NOMO-1 treated with DMSO at 0.1 percent for 48 hours (cell line): ENCODE measurements at regions not wholly inside any gene's neighbourhood (a gene's known extent, or its start where the extent isn't known, plus 50 kb on each side); places are given as distances from the start of the nearest gene placed in this dataset.
"Not testable (repeated sequence)": the region's sequence is repeated elsewhere in the genome, so short reads cannot be mapped to it uniquely, and the experiment has no call there.

ENCODE experiments used
- DNase-seq: peaks from one replicate; lab custom pipeline; 2025; ENCODE audit not compliant: unreplicated experiment; lab: John Stamatoyannopoulos, UW

DNA sequence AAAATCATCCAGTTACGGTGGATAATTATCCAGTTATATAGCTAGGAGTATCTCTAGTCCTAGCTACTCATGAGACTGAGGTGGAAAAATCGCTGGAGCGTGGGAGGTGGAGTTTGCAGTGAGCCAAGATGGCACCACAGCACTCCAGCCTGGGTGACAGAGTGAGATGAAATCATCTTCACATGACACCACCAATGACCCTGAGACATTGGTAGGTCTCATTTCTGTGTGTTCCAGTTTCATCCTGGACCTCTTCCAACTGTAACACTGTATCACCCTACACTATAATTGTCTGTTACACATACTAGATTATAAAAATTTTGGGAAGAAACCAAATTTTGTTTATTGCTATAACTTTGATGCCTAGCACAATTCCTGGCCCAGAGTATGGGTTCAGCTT lies 446.8 kb downstream of the TMEM135 start:
- DNase-seq = no peak

DNA sequence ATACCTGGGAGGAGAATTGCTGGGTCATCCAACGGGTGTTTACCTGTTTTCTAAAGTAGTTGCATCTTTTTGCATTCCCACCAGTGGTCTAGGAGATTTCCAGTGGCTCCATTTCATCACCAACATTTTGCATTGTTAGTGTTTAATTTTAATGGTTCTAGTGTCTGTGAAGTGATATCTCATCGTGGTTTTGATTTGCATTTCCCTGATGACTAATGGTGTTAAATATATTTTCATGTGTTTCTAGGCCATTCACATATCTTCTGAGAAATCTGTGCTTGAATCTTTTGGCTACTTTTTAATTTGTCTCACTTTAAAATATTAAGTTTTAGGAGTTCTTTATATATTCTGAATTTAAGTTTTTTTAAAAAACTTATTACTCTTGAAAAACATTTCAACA lies 439.6 kb downstream of the TMEM135 start:
- DNase-seq = no peak

DNA sequence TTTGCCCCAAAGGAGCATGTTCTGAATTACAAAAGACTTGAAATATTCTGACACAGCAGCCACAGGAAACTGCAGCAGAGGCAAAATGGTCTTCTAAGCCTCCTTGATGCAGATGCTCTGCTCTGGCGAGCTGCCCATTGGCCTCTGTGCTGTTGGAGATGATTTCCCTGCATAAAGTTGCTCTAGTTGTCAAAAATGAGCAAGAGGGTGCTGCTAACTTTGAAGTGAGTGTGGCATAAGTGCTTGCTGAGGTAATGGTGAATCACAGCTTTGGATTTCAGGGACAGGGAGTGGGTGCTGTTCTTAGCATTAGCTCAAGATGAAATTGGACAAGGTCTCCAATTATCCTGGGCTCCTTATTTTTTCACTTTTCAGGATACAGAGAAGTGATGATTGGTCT lies 435.4 kb downstream of the TMEM135 start:
- DNase-seq = no peak

DNA sequence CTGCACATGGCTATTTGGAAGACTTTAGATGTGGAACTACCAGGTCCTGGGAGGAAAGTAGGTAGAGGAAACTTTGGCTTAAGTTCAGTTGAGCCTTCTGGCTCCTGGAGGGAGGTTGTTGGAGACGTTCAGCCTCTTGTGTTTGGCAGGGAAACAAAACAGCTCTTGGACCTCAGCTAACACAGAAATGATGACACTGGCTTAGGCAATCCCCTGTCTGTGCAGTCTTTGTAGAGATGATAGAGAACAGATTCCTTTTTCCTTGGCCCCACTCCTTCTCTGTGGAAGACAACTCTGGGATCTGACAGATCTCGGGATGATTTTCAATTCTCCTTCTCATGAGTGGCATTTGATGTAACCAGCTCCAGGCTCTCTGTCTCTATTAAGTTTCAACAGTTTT lies 428.5 kb downstream of the TMEM135 start:
- no peak for DNase-seq

DNA sequence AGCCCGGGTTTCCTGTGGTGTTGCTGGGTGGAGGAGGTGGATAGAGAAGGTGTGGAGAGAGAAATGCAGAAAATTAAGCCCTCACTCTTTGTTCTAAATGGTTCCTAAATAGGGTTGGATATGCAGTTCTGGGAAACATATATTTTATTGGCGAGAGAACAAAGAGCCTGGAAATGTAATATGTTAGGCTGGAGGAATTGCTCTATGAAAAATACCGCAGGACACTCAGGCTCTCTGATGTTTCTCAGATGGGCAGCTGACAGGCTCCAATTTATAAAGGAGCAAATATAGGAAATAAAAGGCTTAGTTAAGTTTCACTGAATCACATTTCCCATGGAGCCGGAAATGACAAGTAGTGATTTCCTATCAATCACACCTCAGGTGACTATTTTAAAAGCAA lies 428.0 kb downstream of the TMEM135 start:
- DNase-seq = no peak

DNA sequence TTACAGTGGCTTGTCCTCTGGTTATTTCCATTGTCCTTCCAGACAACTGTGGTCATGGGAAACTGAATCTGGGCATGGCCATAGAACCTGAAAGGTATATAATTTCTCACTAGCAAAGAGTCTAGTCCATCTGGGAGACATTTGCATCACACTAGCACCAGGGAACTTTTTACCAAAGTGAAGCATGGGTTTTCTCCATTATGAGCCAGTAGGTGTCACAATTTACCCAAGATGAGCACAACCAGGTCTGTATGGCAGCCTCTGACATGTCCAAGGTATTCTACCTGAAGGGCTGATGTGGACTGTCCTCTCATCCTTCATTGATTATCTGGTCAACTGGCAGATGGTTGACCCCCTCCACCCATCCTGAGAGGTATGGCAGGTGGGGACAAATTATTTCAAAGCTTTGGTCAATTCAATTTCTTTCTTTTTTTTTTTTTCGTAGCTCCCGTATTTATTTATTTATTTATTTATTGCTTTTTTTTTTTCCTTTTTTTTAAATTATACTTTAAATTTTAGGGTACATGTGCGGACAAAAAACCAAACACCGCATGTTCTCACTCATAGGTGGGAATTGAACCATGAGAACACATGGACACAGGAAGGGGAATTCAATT lies 425.9 kb downstream of the TMEM135 start:
- no peak for DNase-seq

DNA sequence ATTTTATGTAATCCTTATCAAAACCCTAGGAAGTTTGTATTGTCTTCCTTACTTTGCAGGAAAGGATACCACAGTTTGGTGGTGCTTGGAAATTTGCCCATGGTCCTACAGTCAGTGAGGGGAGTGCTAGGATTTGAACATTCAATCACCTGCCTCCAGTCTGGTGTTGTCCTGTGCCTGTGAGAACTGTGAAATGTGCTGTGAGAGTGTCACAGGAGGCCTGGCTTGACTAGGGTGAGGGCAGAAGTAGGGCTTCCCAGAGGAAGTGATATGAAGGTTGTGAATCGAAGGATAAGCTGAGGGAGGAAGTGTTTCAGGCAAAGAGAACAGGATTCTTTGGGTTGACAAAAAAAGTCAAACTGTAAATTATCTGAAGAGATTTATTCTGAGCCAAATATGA lies 424.4 kb downstream of the TMEM135 start:
- no peak for DNase-seq

DNA sequence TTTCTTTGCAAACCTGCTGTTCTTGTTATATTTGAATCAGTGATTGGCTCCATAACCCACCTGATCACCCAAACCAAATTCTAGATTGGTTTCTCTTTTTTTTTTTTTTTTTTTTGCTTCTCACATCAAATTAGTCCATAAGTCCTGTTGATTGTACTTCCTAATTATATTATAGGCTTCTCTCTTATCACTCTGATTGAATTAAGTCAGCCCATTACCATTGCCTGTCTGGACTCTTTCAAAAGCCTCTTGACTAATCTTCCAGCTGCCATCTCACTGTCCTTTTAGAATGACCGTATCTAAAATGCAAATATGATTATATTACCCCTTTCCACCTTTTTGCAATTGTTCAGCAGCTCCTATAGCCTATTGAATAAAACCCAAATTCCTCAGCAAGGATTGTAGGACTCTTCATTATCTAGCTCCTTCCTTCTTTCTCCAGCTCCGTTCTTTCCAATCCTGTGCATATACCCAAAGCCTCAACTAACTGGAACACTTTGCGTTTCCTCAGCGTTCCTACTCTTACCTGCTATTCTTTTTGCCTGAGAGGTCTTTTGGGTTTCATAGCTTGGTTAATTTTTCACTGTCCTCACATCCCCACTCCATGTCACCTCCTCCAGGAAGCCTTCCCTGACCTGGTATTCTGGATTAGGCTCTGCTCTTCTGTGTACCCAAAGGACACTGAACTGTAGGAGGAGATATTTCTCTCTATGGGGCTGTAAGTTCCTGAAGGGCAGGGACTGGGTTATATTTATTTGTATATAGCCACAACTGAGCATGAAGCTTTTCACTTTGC lies 423.3 kb downstream of the TMEM135 start:
- no peak for DNase-seq

DNA sequence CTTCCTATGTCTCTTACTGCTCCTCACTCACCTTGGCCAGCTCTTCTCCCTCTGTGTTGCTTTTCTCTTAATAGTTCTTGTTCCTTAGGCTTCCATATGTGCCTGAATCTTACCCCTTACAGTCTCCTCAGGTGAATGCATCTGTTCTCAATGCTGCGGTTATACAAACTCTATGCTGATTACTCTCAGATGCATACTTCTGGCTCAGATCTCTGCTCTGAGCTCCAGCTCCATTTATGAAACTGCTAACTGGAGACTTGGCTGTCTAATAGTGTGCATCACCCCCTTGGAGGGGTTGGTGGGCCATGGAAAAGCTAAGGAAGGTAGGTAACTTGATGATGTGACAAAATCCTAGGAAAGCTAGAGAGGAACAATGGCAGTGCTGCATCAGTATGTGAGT lies 422.5 kb downstream of the TMEM135 start:
- no peak for DNase-seq

DNA sequence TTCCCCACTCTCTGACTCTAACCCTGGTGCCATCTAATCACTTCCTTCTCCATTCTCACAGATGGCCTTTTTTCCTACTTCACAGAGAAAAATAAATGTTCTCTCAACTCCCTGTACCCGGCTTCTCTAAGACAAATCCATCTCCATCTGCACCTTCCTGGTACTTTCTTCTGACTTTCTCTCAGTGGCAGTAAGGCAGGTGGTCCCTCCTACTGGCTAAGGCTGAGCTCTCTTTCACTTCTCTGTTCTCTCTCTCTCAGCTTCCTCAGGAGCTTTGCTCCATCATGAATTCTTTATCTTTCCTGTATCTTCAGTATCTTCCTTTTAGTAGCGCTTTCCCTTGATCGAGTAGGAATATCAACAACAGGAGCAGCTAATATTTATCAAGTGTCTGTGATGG lies 421.6 kb downstream of the TMEM135 start:
- no peak for DNase-seq

DNA sequence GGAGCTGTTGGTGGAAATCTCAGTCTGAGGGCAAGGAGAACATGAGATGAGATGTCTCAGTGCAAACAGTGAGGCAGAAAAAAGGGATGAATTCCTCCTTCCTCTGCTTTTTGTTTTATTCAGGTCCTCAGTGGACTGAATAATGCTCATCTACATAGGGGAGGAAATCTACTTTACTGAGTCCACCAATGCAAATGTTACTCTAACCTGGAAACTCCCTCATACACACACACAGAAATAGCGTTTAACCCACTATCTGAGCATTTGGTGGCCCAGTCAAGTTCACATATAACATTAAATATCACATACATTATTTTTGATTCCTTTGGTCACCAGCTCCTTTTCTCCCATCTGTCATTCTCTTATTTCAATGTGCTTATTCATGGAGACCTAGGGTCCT lies 418.8 kb downstream of the TMEM135 start:
- no peak for DNase-seq

DNA sequence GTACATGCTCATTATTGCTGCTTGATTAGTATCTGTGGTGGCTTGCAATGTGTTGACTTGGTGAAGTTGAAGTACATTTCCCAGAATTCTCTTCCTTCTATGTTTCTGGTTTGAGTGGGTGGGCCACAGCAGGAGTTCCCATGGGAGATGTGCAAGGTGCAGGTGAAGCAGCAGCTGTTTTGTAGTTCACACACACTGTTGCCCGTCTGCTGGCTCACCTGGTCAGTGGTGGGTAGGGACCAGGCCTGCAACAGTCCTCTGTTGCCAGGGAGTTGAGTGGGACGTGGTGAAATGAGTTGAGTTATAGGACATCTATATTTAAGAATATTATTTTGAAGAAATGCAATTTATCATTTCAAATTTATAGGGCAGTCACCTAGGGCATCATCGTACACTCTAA lies 417.4 kb downstream of the TMEM135 start:
- no peak for DNase-seq

DNA sequence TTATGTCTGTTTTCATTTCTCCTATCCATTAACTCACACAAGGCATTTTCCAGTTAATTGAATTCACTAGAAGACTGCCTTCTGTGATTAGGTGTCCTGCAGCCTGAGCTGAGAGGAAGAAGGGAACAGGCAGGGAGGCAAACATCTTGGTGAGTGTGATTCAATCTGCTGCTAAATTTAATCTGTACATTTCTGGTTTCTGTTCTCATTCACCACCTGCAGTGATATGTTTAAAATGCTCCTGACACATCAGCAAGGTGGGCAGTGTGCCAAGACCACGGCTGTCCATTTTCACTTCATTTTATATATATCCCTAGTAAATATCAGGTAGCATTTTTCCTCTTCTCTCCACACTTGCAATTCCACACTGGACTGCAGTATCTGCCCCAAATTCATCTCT lies 416.5 kb downstream of the TMEM135 start:
- no peak for DNase-seq

DNA sequence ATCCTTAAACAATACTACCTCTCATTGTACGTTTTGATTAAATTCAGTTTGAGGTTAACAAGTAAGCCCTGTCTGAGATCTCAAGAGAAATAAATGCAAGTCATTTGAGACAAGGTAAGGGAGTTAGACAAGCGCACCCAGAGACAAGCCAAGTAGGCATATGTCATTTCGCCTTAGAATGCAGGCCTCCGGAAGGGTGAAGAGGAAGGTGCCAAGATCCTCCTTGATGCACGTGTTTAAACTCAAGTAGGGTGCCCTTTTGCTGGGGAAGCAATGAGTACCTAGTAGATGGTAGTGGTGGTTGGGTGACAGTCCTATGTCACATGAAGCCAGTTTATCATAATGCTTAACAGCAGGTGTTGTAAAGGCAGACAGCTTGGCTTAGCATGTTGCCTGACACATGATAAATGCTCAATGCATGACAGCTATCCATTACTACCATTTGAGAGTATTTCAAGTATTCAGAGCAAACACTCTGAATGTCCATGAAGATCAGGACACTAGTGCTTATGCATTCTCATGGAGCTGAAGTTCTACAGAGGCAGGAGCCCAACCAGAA lies 415.9 kb downstream of the TMEM135 start:
- DNase-seq = no peak

DNA sequence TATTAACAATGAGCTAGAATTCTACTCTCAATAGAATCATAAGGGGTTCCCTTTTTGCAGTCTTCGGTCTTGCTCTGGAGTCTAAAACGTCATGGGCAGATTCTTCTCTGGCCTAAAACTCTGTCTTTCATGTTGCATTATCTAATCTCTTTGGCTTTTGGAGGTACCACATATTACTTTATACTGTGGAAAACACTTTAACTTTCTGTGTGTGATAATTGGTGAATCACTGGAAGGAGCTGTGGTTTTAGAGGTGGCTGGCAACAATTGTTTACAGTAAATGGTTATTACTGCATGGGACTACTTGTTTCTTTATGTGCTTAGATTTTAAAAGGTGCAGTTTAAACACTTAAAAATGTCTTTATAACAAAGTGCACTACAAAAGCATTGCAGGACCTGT lies 414.3 kb downstream of the TMEM135 start:
- not testable (repeated sequence) for DNase-seq

DNA sequence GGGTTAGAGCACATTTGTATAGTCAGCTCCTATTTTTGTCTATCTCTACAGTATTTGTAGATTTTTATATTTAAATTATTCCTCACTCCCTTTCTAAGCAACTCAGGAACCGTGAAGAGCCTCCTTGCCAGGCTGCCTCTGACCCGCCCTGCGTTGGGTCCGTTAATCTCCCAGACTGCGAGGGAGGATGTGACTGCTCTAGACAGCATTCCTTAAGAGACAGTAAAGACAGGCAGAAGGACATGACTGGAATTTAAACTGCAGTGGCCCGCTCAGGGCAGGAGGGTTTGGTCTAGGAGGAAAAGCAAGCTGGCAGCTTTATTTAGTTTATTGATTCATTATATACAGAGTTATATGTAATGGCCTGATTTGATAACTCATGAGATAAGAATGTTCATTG lies 413.7 kb downstream of the TMEM135 start:
- DNase-seq = no peak

DNA sequence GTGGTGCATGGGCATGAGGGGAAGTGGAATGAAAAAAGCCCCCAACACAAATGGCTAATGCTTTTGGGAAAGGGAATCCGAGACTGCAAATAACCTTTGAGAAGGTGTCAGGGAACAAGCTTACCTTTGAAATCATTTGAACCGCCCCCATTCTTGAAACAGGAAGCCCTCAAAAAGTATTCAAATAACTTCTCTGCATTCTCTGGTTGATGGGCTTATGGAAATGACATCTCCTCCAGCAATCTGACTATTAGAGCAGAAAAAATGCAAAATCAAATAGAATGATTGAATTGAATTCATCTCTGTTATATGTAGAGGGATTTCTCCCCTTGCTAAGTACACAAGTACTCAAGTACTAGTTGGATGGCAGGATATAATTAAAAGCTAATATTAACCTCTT lies 409.9 kb downstream of the TMEM135 start:
- no peak for DNase-seq

DNA sequence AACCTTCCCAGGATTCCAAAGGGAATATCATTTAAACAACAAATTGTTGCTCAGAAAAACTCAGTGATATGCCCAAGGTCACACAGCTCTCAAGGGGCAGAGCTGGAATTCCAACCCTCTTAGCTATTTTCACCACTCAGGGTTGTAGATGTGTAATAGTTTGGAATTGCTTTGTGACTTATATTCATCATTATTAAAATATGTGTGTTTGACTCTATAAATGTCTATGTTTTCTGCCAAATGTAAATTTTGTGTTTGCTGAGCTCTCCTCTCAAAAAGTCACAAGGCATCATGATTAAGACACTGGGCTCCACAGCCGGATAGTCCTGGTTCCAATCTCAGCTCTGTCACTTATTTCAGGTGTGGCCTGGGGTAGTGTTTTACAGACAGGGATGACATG lies 407.3 kb downstream of the TMEM135 start:
- no peak for DNase-seq

DNA sequence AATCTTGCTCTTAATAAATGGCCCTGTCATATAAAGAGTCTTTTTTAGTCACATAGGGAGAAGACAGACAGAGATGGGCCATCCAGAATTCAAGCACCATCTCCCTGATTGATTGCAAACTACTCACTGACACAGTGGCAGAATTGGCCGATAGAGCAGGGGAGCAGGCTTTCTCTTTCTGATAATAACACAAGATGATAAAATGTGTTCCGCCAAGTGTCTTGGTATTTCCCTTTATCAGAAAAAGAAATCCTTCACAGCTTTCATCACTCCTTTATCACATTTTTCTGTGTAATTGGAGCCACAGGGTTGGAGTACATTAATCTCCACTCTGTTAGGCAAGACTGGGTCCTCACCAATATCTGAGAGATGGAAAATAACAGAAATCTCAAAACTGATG lies 406.0 kb downstream of the TMEM135 start:
- DNase-seq = no peak

DNA sequence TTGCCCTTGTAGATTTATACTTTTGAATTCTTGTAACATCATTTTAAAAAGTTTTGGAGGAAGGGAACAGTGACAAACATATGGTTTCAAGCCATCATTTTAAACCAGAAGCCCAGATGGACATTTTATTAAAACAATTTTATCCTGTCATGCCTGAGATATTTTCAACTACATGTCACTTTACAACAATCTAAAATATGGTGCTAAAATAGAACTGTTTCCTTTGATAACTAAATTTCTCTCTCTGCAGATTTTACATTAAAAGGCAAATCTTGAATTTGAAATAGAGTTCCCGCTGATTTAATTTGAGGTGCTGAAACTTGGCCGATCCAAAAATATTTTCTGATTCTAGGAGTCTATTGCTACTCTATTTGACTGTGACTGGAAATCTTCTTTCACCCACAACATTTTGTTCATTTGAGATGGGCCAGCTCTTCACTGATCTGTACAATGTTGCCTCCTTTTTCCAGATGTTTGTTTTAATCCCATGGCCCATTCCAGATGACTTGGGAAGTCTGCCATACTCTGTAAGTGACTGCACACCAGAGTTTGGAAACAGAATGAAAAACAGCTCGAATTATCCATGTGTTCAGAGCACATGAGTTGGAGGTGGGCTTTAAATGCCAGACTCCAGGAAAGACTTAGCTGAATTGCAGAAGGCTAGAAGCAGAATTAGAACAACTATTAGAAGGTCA lies 402.5 kb downstream of the TMEM135 start:
- no peak for DNase-seq

DNA sequence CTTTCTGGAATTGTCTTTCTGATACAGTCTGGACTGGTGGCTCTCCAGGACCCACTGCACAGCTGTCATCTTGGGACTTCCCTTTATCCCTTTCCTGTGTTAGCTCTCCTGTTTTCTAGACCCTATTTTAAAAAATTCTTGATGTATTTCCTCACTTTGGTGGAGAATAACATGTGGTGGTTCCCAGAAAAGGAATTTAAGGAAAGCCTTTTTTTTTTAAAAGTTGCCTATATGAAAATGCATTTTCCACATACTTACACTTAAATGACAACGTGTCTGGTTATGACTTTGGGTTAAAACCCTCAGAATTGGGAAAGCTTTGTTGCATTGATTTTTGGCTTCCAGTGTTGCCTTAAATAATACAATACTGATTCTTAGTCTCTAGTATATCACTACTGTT lies 400.7 kb downstream of the TMEM135 start:
- no peak for DNase-seq

DNA sequence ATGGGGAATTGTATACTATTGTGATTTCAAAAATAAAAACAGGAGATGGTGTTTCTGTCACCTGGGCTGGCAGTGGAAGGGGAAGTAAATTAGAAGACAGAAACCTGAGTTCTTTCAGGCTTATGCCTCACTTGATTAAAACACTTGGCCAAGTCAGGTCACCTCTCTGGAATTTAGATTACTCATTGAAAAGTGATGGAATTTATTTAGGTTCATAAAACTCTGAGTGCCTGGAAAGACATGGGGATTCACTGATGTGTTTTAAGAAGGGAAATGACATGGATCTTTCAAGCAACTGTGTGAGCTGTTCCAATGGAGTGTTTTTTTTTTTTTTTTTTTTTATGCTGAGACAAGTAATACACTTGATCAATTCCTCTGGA lies 400.1 kb downstream of the TMEM135 start:
- no peak for DNase-seq
